Ascending aorta (tissue), 2 donors: ENCODE measurements at regions not wholly inside any gene's neighbourhood (a gene's known extent, or its start where the extent isn't known, plus 50 kb on each side); places are given as distances from the start of the nearest gene placed in this dataset.
"Not testable (repeated sequence)": the region's sequence is repeated elsewhere in the genome, so short reads cannot be mapped to it uniquely, and the experiment has no call there.

ENCODE experiments used
- DNase-seq, 2 donors: peaks; one replicate each; pipeline ENCODE4 v3.0.0-alpha.2; 2019; ENCODE audit warnings: low spot score in 2 of 2
- H3K27ac ChIP-seq, 2 donors: fragments of 200-600 bp; sonication (generic); one replicate each; pipeline ENCODE4 v1.5.1; 2016 to 2017; ENCODE audit warnings: mild to moderate bottlenecking in 1 of 2
- H3K27me3 ChIP-seq: fragments of 200-600 bp; sonication (generic); one replicate; pipeline ENCODE4 v1.5.1; 2017
- H3K36me3 ChIP-seq, 2 donors: fragments of 200-600 bp; sonication (generic); one replicate each; pipeline ENCODE4 v1.5.1; 2016
- H3K4me1 ChIP-seq, 2 donors: fragments of 200-600 bp; sonication (generic); one replicate each; pipeline ENCODE4 v1.5.1; 2016 to 2017; ENCODE audit warnings: mild to moderate bottlenecking in 1 of 2
- H3K4me3 ChIP-seq, 2 donors: fragments of 200-600 bp; sonication (generic); one replicate each; pipeline ENCODE4 v1.5.1; 2016 to 2017; ENCODE audit warnings: mild to moderate bottlenecking in 1 of 2
- H3K9me3 ChIP-seq, 2 donors: fragments of 200-600 bp; sonication (generic); one replicate each; pipeline ENCODE4 v1.5.1; 2016
- CTCF ChIP-seq, 3 experiments: fragments of 200-600 bp in 2 of 3; fragments of 450-650 bp in 1 of 3; sonication (generic) in 2 of 3; IDR thresholded peaks; one replicate each; pipeline ENCODE4 v1.5.1; 2016 to 2019; ENCODE audit warnings: antibody characterized with exemption in 3 of 3, mild to moderate bottlenecking in 1 of 3, moderate library complexity in 1 of 3
- intact Hi-C: fragments of 100-400 bp; cut with DNase I; formaldehyde crosslinking; loops from one replicate; pipeline ENCODE4 v1.15.1; 2023

- no peak for DNase-seq
- Histone ChIP-seq H3K27me3 (no peaks in the 10 kb centered on the region), H3K27ac (no peak overlapping the region), H3K9me3 (no peaks in the 10 kb centered on the region), H3K4me3 (no peak overlapping the region), H3K36me3 (no peaks in the 10 kb centered on the region), H3K4me1 (peaks cover 0 to 3% of the 10 kb centered on the region in 2 donors)
- TF ChIP-seq CTCF (IDR thresholded peaks at IDR 0.05), result no peak
- intact Hi-C loops, result no loop called here
Measured at GRCh38 chr9:108744641-108745040, 111.1 kb downstream of the ACTL7B start.

- H3K27ac ChIP-seq, result no peak overlapping the region
- no peak overlapping the region for H3K4me3 ChIP-seq
- no peaks in the 10 kb centered on the region for H3K27me3 ChIP-seq
- intact Hi-C loops, result no loop called here
- no peak for TF ChIP-seq CTCF (IDR thresholded peaks at IDR 0.05)
- H3K9me3 ChIP-seq, result no peaks in the 10 kb centered on the region
- H3K4me1 ChIP-seq, result peaks cover 0 to 3% of the 10 kb centered on the region in 2 donors
- DNase-seq, result no peak
- H3K36me3 ChIP-seq, result no peaks in the 10 kb centered on the region
Measured at GRCh38 chr9:108743901-108744371, 111.8 kb downstream of the ACTL7B start.

- H3K27me3 ChIP-seq, result no peaks in the 10 kb centered on the region
- intact Hi-C loops, result no loop called here
Measured at GRCh38 chr9:108743416-108743815, 112.4 kb downstream of the ACTL7B start.

GRCh38 chr9:108742191-108742590 is 113.6 kb downstream of the ACTL7B start:
- no peaks in the 10 kb centered on the region for H3K36me3 ChIP-seq
- no peak for TF ChIP-seq CTCF (IDR thresholded peaks at IDR 0.05)
- intact Hi-C loops, result no loop called here
- no peaks in the 10 kb centered on the region for H3K9me3 ChIP-seq
- H3K27me3 ChIP-seq, result no peaks in the 10 kb centered on the region
- H3K4me3 ChIP-seq, result no peak overlapping the region
- peaks cover 0 to 3% of the 10 kb centered on the region in 2 donors for H3K4me1 ChIP-seq
- no peak for DNase-seq
- H3K27ac ChIP-seq, result no peak overlapping the region

More at GRCh38 chr9:108743416-108743815, 112.4 kb downstream of the ACTL7B start:
- Histone ChIP-seq H3K36me3 (no peaks in the 10 kb centered on the region), H3K27ac (no peak overlapping the region), H3K9me3 (no peaks in the 10 kb centered on the region), H3K4me1 (peaks cover 0 to 3% of the 10 kb centered on the region in 2 donors), H3K4me3 (no peak overlapping the region)
- TF ChIP-seq CTCF (IDR thresholded peaks at IDR 0.05), result no peak
- no peak for DNase-seq

GRCh38 chr9:108731292-108731691 is 124.5 kb downstream of the ACTL7B start:
- H3K4me1 ChIP-seq, H3K4me3 ChIP-seq, H3K27me3 ChIP-seq, H3K36me3 ChIP-seq, H3K27ac ChIP-seq, intact Hi-C loops, DNase-seq: not testable (repeated sequence)
- H3K9me3 ChIP-seq, result peaks cover 0 to 10% of the 10 kb centered on the region in 2 donors

GRCh38 chr9:108727580-108728111 is 128.1 kb downstream of the ACTL7B start:
- peak; percentile 17 to 77 for DNase-seq
- peaks cover 0 to 8% of the 10 kb centered on the region in 2 donors for H3K9me3 ChIP-seq
- H3K27me3 ChIP-seq, result no peaks in the 10 kb centered on the region
- intact Hi-C loops, result no loop called here
- H3K27ac ChIP-seq, result peak overlapping the region in 1 of 2 donors; percentile 50
- no peaks in the 10 kb centered on the region for H3K36me3 ChIP-seq
- no peak overlapping the region for H3K4me3 ChIP-seq
- peaks cover 0 to 12% of the 10 kb centered on the region in 2 donors for H3K4me1 ChIP-seq
- TF ChIP-seq CTCF (IDR thresholded peaks at IDR 0.05), result no peak
